NB4 (cell line): ENCODE measurements at regions not wholly inside any gene's neighbourhood (a gene's known extent, or its start where the extent isn't known, plus 50 kb on each side); places are given as distances from the start of the nearest gene placed in this dataset.
"Not testable (repeated sequence)": the region's sequence is repeated elsewhere in the genome, so short reads cannot be mapped to it uniquely, and the experiment has no call there.

Experiments
- DNase-seq: peaks from one replicate; pipeline ENCODE4 v3.0.0; 2010; ENCODE audit warnings: low read depth
- H3K4me3 ChIP-seq: one replicate; pipeline ENCODE4 v1.5.1; 2011; ENCODE audit warnings: mild to moderate bottlenecking, low read depth, low read length, moderate library complexity
- MYC ChIP-seq: IDR thresholded peaks from 2 replicates; pipeline ENCODE4 v1.6.1; 2011; ENCODE audit warnings: low read depth, low read length
- POLR2A ChIP-seq: IDR thresholded peaks from 2 replicates; pipeline ENCODE4 v1.6.1; 2011; ENCODE audit warnings: mild to moderate bottlenecking; ENCODE audit not compliant: insufficient read length; ENCODE audit errors: extremely low read depth
- TF ChIP-seq, protein P1 (sequence below): IDR thresholded peaks from 2 replicates; pipeline ENCODE4 v1.6.1; 2011; ENCODE audit warnings: low read depth, low read length
- TF ChIP-seq, protein P2 (sequence below): IDR thresholded peaks from one replicate; pipeline ENCODE4 v1.5.1; 2012; ENCODE audit warnings: low read depth, low read length

DNA sequence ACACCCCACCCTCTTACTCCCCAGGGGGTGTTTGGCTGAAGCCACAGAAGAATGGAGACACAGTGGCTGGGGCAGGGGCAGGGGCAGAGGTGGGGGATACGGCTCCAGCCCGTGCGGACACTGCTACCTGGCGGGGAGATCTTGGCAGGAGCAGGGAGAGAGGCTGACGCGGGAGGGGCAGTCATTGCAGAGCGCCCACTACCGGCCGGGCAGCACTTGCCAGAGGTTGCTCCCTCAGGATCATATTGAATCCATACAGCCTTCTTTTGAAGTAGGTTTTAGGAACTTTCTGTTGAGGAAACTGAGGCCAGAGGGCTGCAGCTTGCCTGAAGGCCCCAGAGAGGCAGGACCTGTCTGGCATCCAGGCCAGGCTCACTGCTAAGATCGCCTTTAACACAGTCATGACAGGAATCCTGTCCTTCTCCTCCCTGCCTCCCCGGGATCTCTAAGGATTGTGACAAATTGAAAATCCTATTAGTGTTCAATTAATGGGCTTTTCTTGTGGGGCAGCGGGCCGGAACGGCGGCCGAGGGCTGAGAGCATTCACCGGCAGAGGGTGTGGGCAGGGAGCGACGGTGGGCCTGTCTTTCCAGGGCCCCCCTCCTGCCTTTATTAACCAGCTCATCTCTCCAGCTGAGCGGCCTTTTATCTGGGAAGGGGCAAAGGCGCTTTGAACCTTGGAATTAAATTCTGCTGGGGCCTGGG, 65.5 kb upstream of the WNT4 start:
- no peak for DNase-seq
- TF ChIP-seq, protein P1, sequence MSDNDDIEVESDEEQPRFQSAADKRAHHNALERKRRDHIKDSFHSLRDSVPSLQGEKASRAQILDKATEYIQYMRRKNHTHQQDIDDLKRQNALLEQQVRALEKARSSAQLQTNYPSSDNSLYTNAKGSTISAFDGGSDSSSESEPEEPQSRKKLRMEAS, result no peak
- TF ChIP-seq POLR2A (no peak), MYC (no peak)
- TF ChIP-seq, protein P2, sequence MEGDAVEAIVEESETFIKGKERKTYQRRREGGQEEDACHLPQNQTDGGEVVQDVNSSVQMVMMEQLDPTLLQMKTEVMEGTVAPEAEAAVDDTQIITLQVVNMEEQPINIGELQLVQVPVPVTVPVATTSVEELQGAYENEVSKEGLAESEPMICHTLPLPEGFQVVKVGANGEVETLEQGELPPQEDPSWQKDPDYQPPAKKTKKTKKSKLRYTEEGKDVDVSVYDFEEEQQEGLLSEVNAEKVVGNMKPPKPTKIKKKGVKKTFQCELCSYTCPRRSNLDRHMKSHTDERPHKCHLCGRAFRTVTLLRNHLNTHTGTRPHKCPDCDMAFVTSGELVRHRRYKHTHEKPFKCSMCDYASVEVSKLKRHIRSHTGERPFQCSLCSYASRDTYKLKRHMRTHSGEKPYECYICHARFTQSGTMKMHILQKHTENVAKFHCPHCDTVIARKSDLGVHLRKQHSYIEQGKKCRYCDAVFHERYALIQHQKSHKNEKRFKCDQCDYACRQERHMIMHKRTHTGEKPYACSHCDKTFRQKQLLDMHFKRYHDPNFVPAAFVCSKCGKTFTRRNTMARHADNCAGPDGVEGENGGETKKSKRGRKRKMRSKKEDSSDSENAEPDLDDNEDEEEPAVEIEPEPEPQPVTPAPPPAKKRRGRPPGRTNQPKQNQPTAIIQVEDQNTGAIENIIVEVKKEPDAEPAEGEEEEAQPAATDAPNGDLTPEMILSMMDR, result peak; percentile 23
- no peak overlapping the region for H3K4me3 ChIP-seq

DNA sequence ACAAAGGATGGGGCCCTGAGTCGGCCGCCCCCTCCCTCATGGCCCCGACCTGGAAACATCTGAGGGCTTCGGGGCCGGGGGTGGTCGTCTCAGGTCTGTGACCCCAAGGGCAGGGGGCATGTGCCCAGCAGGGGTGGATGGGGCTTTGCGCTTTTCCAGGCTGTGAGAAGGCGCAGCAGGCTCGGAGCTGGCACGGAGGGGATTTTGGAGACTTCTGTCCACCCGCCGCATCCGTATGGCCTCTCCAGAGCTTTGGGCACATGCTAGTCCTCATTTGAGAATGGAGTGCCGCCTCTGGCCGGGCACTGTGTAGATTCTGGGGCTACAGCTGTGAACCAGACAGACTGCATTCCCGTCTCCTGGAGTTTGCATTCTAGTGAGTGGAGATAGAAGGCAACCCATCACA, 66.1 kb upstream of the WNT4 start:
- TF ChIP-seq, protein P2, result no peak
- TF ChIP-seq MYC, result no peak
- TF ChIP-seq POLR2A, result no peak
- TF ChIP-seq, protein P1, result no peak
- H3K4me3 ChIP-seq, result no peak overlapping the region
- DNase-seq, result no peak

DNA sequence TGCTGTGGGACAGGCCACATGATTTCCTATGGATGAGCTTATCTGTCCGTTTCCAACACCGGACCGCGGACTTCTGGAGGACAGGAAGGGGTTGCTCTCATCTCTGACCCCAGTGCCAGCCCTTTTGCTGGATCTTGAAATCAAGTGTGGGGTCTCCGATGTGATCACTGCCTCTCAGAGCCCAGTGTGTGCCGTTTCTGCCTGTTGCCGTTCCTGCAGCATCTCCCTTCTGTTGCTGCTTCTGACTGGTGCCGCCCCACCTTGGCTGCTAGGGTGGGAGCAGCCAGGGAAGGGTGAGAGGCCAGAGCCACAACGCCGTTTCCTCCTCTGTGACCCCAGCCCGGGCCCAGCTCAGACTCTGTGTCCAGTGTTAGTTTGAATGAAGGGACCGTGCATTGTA, 67.3 kb upstream of the WNT4 start:
- TF ChIP-seq, protein P2, result no peak
- TF ChIP-seq MYC (no peak), POLR2A (no peak)
- TF ChIP-seq, protein P1, result no peak
- no peak for DNase-seq
- H3K4me3 ChIP-seq, result no peak overlapping the region

DNA sequence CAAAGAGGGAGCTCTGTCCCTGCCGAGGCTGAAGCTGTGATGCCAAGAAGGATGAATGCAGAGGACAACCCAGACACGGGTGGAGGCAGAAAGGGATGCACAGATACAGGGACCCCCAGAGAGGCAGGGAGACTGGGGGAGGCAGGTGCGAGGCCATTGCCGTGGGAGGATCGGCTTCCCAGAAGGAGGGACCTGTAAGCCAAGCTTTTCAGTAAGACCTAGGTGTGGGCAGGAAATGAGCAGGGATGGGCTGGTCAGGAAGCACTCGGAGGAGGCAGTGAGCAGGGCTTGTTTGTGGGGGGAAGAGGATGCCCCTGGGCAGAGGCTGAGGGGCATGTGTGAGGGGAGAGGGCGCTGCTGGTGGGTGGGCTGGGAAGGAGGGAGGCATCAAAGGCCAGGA, 67.7 kb upstream of the WNT4 start:
- DNase-seq, result no peak
- H3K4me3 ChIP-seq, result no peak overlapping the region
- TF ChIP-seq MYC, result no peak

DNA sequence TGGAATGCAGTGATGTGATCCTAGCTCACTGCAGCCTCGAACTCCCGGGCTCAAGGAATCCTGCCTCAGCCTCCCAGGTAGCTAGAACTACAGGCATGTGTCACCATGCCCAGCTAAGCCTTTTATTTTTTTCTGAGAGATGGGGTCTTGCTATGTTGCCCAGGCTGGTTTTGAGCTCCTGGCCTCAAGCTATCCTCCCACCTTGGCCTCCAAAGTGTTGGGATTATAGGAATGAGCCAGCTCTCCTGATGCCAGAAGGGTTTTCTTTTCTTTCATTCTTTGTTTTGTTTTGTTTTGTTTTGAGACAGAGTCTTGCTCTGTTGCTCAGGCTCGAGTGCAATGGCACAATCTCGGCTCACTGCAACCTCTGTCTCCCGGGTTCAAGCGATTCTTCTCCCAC, 68.6 kb upstream of the WNT4 start:
- DNase-seq, H3K4me3 ChIP-seq: not testable (repeated sequence)

DNA sequence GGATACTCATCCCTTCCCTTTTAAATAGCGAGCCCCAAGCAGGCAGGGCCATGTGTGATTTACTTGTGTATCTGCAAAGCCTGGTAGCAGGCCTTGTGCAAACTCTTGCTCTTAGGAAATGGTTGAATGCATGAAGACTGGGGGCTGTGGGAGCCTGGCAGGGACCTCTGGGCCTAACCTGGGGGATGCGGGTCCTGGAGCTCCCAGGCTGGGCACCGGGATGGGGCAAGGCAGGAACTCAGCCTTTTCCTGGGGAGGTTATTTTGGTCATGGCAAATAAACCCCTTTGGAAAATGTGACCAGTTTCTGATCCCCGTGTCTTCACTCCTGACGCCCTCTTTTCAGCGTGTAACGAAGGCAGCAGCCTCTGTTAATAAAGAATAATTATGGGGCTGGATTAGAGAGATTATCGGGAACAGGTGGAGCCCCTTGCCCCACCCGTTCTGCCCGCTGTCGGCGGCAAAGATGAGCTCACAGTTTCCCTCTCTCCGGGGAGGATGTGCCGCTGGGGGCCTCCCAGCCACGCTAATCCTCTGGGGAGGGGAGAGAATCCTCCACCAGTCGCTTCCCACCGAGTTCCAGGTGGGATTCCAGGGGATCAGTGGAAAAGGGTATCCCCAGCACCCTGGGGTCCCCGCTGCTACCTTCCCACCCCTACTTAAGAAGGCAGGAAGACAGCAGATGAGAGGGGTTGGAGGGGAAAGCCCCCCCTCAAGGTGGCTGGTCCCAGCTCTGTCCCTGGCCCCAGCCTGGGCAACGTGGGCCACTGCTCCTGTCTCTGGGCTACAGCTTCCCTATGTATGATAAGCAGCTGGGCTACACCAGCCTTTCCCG, 69.7 kb upstream of the WNT4 start:
- DNase-seq, result no peak
- no peak for TF ChIP-seq POLR2A
- no peak for TF ChIP-seq MYC
- TF ChIP-seq, protein P2, result no peak
- TF ChIP-seq, protein P1, result no peak
- H3K4me3 ChIP-seq, result no peak overlapping the region
